ENCODE measurements at regions not wholly inside any gene's neighbourhood (a gene's known extent, or its start where the extent isn't known, plus 50 kb on each side); places are given as distances from the start of the nearest gene placed in this dataset.
"Not testable (repeated sequence)": the region's sequence is repeated elsewhere in the genome, so short reads cannot be mapped to it uniquely, and the experiment has no call there.

GRCh38 chr1:189986516-189986915, 491.1 kb downstream of the BRINP3 start:
- DNase-seq: no peak

- DNase-seq: no peak
These were observed 490.2 kb downstream of the BRINP3 start for GRCh38 chr1:189987509-189987908.

GRCh38 chr1:189992856-189993255, 484.8 kb downstream of the BRINP3 start:
- DNase-seq: no peak

GRCh38 chr1:190000365-190000872, 477.2 kb downstream of the BRINP3 start:
- no peak for DNase-seq

GRCh38 chr1:190001187-190001586, 476.5 kb downstream of the BRINP3 start:
- DNase-seq: no peak

GRCh38 chr1:190003376-190003775, 474.3 kb downstream of the BRINP3 start:
- no peak for DNase-seq

GRCh38 chr1:190011585-190011984, 466.1 kb downstream of the BRINP3 start:
- no peak for DNase-seq

GRCh38 chr1:190019151-190019550, 458.5 kb downstream of the BRINP3 start:
- not testable (repeated sequence) for DNase-seq

- DNase-seq: no peak
These were observed 457.9 kb downstream of the BRINP3 start for GRCh38 chr1:190019717-190020116.

GRCh38 chr1:190022709-190023108, 455.0 kb downstream of the BRINP3 start:
- DNase-seq: no peak

- no peak for DNase-seq
These were observed 448.2 kb downstream of the BRINP3 start for GRCh38 chr1:190029441-190029840.

- no peak for DNase-seq
These were observed 434.0 kb downstream of the BRINP3 start for GRCh38 chr1:190043655-190044054.

GRCh38 chr1:190046231-190046630, 431.4 kb downstream of the BRINP3 start:
- DNase-seq: no peak
